ENCODE measurements at regions not wholly inside any gene's neighbourhood (a gene's known extent, or its start where the extent isn't known, plus 50 kb on each side); places are given as distances from the start of the nearest gene placed in this dataset.

DNA sequence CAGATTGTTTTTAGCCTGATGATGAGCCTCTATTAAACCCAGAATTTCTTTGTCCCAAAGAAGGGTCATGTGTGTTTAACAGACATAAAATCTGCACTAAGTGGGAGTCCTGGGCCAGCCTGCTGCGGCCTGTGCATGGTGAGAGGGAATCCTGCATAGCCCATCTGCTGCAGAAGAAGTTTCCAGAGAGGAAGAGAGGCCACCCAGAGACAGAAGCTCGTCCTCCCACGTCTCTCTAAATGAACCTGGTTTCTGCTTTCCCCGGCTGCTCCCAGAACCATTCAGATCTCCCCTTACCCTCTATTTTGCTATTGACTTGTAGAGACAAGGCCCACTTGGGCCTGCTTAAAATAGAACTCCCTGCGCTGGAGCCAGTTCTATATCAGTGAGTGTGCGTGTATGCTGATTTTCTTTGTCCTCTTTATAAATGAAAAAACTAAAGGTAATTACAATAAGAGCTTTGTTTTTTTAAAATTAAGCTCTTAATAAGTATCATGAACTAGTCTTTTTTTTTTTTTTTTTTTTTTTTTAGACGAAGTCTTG, 142.8 kb upstream of the RAB4A start:
- Histone ChIP-seq H3K27me3 (no peaks in the 10 kb centered on the region), H3K4me1 (no peaks in the 10 kb centered on the region), H3K36me3 (no peaks in the 10 kb centered on the region), H3K27ac (no peak overlapping the region), H3K9me3 (no peaks in the 10 kb centered on the region), H3K4me3 (no peak overlapping the region)
- intact Hi-C loops (cut with DNase I; ENCODE audit: low total_unique reads) = no loop called here
- in situ Hi-C loops (cut with MboI; ENCODE audit: low sequenced_read_pairs in 4 of 4) = no loop called here
- TF ChIP-seq, protein P1, sequence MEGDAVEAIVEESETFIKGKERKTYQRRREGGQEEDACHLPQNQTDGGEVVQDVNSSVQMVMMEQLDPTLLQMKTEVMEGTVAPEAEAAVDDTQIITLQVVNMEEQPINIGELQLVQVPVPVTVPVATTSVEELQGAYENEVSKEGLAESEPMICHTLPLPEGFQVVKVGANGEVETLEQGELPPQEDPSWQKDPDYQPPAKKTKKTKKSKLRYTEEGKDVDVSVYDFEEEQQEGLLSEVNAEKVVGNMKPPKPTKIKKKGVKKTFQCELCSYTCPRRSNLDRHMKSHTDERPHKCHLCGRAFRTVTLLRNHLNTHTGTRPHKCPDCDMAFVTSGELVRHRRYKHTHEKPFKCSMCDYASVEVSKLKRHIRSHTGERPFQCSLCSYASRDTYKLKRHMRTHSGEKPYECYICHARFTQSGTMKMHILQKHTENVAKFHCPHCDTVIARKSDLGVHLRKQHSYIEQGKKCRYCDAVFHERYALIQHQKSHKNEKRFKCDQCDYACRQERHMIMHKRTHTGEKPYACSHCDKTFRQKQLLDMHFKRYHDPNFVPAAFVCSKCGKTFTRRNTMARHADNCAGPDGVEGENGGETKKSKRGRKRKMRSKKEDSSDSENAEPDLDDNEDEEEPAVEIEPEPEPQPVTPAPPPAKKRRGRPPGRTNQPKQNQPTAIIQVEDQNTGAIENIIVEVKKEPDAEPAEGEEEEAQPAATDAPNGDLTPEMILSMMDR (IDR thresholded peaks at IDR 0.05 in 4 of 5, conservative IDR thresholded peaks at IDR 0.05 in 1 of 5) = no peak
- no peak for TF ChIP-seq POLR2A (IDR thresholded peaks at IDR 0.05)
- DNase-seq = no peak
- ATAC-seq = no peak

DNA sequence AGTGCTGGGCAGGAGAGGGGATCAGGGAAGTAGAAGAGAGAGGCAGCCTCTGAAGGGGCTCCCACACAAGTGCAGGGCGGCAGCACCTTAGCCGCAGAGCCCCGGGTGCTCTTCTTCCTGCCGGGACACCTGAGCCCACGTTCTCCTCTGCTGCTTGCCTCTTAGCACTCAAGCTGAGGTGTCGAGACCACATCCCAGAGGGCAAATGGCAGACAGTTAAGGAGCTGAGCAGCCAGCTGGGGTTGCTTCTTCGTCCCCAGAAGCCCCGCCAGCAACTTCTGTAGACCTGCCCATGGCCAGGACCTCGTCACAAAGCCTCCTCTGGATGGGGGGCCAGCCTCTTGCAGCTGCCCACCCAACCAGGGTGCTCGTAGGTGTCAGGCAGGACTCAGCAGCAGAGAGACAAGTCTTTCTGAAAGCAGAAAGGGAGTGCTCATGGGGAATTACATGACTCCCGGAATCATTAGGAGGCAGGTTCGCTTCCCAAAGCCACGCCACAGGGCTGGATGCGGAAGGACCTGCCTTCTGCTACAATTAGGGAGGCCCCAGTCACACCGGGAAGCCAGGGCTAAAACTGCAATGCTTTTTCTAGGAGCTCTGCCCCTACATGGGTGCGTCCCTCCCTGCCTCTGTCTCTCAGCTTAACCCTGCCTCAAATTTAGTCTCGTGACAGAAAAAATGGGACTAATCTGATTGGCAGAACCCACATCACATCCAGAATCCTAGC, 141.4 kb upstream of the RAB4A start:
- in situ Hi-C loops (cut with MboI; ENCODE audit: low sequenced_read_pairs in 4 of 4) = no loop called here
- Histone ChIP-seq H3K27ac (no peak overlapping the region), H3K27me3 (no peaks in the 10 kb centered on the region), H3K4me1 (no peaks in the 10 kb centered on the region), H3K36me3 (no peaks in the 10 kb centered on the region), H3K9me3 (no peaks in the 10 kb centered on the region), H3K4me3 (no peak overlapping the region)
- intact Hi-C loops (cut with DNase I; ENCODE audit: low total_unique reads) = no loop called here
- DNase-seq (no peak), ATAC-seq (no peak)
- no peak for TF ChIP-seq POLR2A (IDR thresholded peaks at IDR 0.05)
- TF ChIP-seq, protein P1 (IDR thresholded peaks at IDR 0.05 in 4 of 5, conservative IDR thresholded peaks at IDR 0.05 in 1 of 5) = no peak

DNA sequence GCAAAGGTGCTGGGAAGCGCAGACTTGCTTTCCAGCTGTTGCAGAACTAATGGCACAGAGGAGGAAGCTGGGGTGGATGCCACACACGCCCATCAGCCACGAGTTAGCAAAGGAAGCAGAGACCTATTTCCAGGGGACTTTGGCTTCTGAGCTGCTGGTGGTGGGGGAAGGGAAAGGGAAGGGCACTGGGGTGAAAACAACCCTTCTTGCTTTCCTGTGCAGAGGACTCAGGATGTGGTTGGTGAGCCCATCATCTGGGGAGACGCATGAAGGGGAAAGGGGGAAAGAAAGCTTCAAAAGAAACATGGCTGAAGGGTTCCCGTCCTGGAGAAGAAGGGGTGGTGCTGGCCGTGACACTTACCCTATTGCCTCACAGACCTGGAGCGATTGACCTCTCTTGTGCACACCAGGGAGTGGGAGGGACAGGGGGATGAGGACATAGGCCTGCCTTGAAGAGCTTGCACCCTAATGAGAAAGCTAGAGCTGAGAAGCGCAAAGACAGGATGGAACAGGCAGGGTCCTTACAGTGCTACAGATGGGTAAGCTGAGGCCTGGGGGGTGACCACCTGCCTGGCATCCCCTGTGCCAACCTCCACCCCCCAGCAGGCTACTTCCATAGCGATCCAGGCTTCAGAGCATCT, 140.8 kb upstream of the RAB4A start:
- Histone ChIP-seq H3K36me3 (no peaks in the 10 kb centered on the region), H3K4me1 (no peaks in the 10 kb centered on the region), H3K9me3 (no peaks in the 10 kb centered on the region), H3K27ac (no peak overlapping the region), H3K4me3 (no peak overlapping the region), H3K27me3 (no peaks in the 10 kb centered on the region)
- DNase-seq (peak; percentile 36), ATAC-seq (peak in 1 of 2 donors; percentile 30)
- in situ Hi-C loops (cut with MboI; ENCODE audit: low sequenced_read_pairs in 4 of 4) = no loop called here
- TF ChIP-seq POLR2A (IDR thresholded peaks at IDR 0.05) = no peak
- TF ChIP-seq, protein P1 (IDR thresholded peaks at IDR 0.05 in 4 of 5, conservative IDR thresholded peaks at IDR 0.05 in 1 of 5) = no peak
- intact Hi-C loops (cut with DNase I; ENCODE audit: low total_unique reads) = no loop called here

DNA sequence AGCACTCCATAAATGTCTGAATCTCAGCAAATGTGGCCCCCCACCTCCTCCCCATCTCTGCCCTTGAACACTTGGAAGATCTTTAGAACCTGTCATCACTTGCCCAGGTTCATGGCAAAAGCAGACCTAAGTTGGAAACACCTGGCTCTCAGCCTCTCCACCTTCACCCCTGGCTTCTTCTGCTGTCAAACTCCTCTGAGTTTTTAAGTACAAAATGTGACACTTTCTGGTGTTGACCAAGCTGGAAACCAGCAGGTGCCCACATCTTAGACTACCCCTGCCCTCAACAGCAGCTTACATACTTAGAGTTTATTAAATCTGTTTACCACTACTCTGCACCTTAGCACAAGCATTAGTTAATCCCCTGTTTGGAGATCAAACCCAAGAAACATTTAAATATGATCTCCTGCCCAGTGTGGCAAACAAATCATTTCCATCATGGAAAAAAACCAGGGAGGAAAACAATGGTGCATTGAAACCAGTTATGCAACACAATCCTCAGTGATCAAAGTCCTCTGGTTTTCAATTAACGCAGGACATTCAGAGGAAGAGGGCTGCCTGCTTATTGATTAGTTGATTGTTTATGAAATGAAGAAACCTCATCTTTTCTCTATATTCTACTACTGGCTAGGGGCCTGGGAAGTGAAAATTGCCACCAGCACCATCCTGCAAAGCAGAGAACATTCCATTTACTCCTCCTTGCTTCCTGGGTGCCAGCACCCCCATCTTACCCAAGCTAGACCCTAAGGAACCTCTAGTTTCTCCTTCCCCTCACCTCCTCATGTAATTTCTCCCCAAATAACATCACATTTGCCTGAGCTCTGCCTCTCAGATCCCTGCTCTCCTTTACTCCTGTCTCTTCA, 139.4 kb upstream of the RAB4A start:
- TF ChIP-seq, protein P1 (IDR thresholded peaks at IDR 0.05 in 4 of 5, conservative IDR thresholded peaks at IDR 0.05 in 1 of 5) = no peak
- no peak for TF ChIP-seq POLR2A (IDR thresholded peaks at IDR 0.05)
- no peaks in the 10 kb centered on the region for H3K36me3 ChIP-seq
- no peaks in the 10 kb centered on the region for H3K4me1 ChIP-seq
- intact Hi-C loops (cut with DNase I; ENCODE audit: low total_unique reads) (no loop called here), in situ Hi-C loops (cut with MboI; ENCODE audit: low sequenced_read_pairs in 4 of 4) (no loop called here)
- H3K27ac ChIP-seq = no peak overlapping the region
- no peak overlapping the region for H3K4me3 ChIP-seq
- ATAC-seq (no peak), DNase-seq (no peak)
- no peaks in the 10 kb centered on the region for H3K9me3 ChIP-seq
- H3K27me3 ChIP-seq = no peaks in the 10 kb centered on the region

Data from gastrocnemius medialis (tissue), 4 donors.